ENCODE measurements at regions not wholly inside any gene's neighbourhood (a gene's known extent, or its start where the extent isn't known, plus 50 kb on each side); places are given as distances from the start of the nearest gene placed in this dataset.

GRCh38 chr11:128105950-128106349 is 481.4 kb downstream of the ETS1 start:
- H3K4me3 ChIP-seq (ENCODE audit: insufficient read depth, low read depth, low read length): no peak overlapping the region
- H3K36me3 ChIP-seq (ENCODE audit: insufficient read depth, low read length): no peaks in the 10 kb centered on the region
- no peak overlapping the region for H3K9ac ChIP-seq (ENCODE audit: low read length)
- no peaks in the 10 kb centered on the region for H3K27me3 ChIP-seq (ENCODE audit: insufficient read depth, low read length)
- peaks cover 7% of the 10 kb centered on the region for H3K9me3 Mint-ChIP-seq (ENCODE audit: unreplicated experiment)
- no peaks in the 10 kb centered on the region for H4K20me1 ChIP-seq (ENCODE audit: insufficient read depth, low read length)
- H3K27ac ChIP-seq (ENCODE audit: low read depth, low read length): no peak overlapping the region
- no peaks in the 10 kb centered on the region for H3K79me2 ChIP-seq (ENCODE audit: insufficient read depth, low read length)
- no peaks in the 10 kb centered on the region for H3K27me3 Mint-ChIP-seq (ENCODE audit: low read depth, unreplicated experiment)
- no peaks in the 10 kb centered on the region for H3K4me1 Mint-ChIP-seq (ENCODE audit: low read depth, unreplicated experiment)
- FAIRE-seq (peak; percentile 9), DNase-seq (ENCODE audit: low read depth) (no peak)
- TF ChIP-seq EZH2 (IDR thresholded peaks at IDR 0.05; ENCODE audit: insufficient read depth, low read length) (no peak), CTCF (IDR thresholded peaks at IDR 0.05; ENCODE audit: insufficient read depth, low read depth, low read length) (no peak)
- no peak overlapping the region for H3K27ac Mint-ChIP-seq (ENCODE audit: unreplicated experiment)
- H3K36me3 Mint-ChIP-seq (ENCODE audit: low read depth, unreplicated experiment): peaks cover 2% of the 10 kb centered on the region
- H2AFZ ChIP-seq (ENCODE audit: low read depth, low read length): no peak overlapping the region
- H3K9me3 ChIP-seq (ENCODE audit: insufficient read depth, low read depth, low read length): no peaks in the 10 kb centered on the region
- no peak overlapping the region for H3K4me3 Mint-ChIP-seq (ENCODE audit: unreplicated experiment)
- no peaks in the 10 kb centered on the region for H3K4me1 ChIP-seq (ENCODE audit: insufficient read depth, low read length)
- H3K4me2 ChIP-seq (ENCODE audit: low read length): no peak overlapping the region

- TF ChIP-seq CTCF (IDR thresholded peaks at IDR 0.05; ENCODE audit: insufficient read depth, low read depth, low read length) (no peak), EZH2 (IDR thresholded peaks at IDR 0.05; ENCODE audit: insufficient read depth, low read length) (no peak)
Measured at GRCh38 chr11:128105511-128105910, 481.8 kb downstream of the ETS1 start.

GRCh38 chr11:128103278-128103873 is 484.0 kb downstream of the ETS1 start:
- no peaks in the 10 kb centered on the region for H3K4me1 ChIP-seq (ENCODE audit: insufficient read depth, low read length)

More at GRCh38 chr11:128105511-128105910, 481.8 kb downstream of the ETS1 start:
- Mint-ChIP-seq H3K4me3 (ENCODE audit: unreplicated experiment) (no peak overlapping the region), H3K36me3 (ENCODE audit: low read depth, unreplicated experiment) (peaks cover 2% of the 10 kb centered on the region), H3K9me3 (ENCODE audit: unreplicated experiment) (peaks cover 5% of the 10 kb centered on the region), H3K27me3 (ENCODE audit: low read depth, unreplicated experiment) (no peaks in the 10 kb centered on the region), H3K4me1 (ENCODE audit: low read depth, unreplicated experiment) (no peaks in the 10 kb centered on the region), H3K27ac (ENCODE audit: unreplicated experiment) (no peak overlapping the region)
- H3K4me2 ChIP-seq (ENCODE audit: low read length): no peak overlapping the region
- no peaks in the 10 kb centered on the region for H3K9me3 ChIP-seq (ENCODE audit: insufficient read depth, low read depth, low read length)
- no peaks in the 10 kb centered on the region for H3K36me3 ChIP-seq (ENCODE audit: insufficient read depth, low read length)
- DNase-seq (ENCODE audit: low read depth) (no peak), FAIRE-seq (no peak)
- no peaks in the 10 kb centered on the region for H4K20me1 ChIP-seq (ENCODE audit: insufficient read depth, low read length)
- no peaks in the 10 kb centered on the region for H3K4me1 ChIP-seq (ENCODE audit: insufficient read depth, low read length)
- no peak overlapping the region for H2AFZ ChIP-seq (ENCODE audit: low read depth, low read length)
- H3K27me3 ChIP-seq (ENCODE audit: insufficient read depth, low read length): no peaks in the 10 kb centered on the region
- no peaks in the 10 kb centered on the region for H3K79me2 ChIP-seq (ENCODE audit: insufficient read depth, low read length)
- H3K4me3 ChIP-seq (ENCODE audit: insufficient read depth, low read depth, low read length): no peak overlapping the region
- H3K27ac ChIP-seq (ENCODE audit: low read depth, low read length): no peak overlapping the region
- H3K9ac ChIP-seq (ENCODE audit: low read length): no peak overlapping the region

More at GRCh38 chr11:128103278-128103873, 484.0 kb downstream of the ETS1 start:
- Histone ChIP-seq H3K36me3 (ENCODE audit: insufficient read depth, low read length) (no peaks in the 10 kb centered on the region), H3K9ac (ENCODE audit: low read length) (no peak overlapping the region), H3K4me3 (ENCODE audit: insufficient read depth, low read depth, low read length) (no peak overlapping the region), H4K20me1 (ENCODE audit: insufficient read depth, low read length) (no peaks in the 10 kb centered on the region), H3K9me3 (ENCODE audit: insufficient read depth, low read depth, low read length) (no peaks in the 10 kb centered on the region), H3K79me2 (ENCODE audit: insufficient read depth, low read length) (no peaks in the 10 kb centered on the region), H3K4me2 (ENCODE audit: low read length) (no peak overlapping the region), H3K27ac (ENCODE audit: low read depth, low read length) (no peak overlapping the region), H3K27me3 (ENCODE audit: insufficient read depth, low read length) (no peaks in the 10 kb centered on the region), H2AFZ (ENCODE audit: low read depth, low read length) (no peak overlapping the region)
- DNase-seq (ENCODE audit: low read depth) (no peak), FAIRE-seq (no peak)
- H3K9me3 Mint-ChIP-seq (ENCODE audit: unreplicated experiment): no peaks in the 10 kb centered on the region
- no peaks in the 10 kb centered on the region for H3K4me1 Mint-ChIP-seq (ENCODE audit: low read depth, unreplicated experiment)
- no peaks in the 10 kb centered on the region for H3K27me3 Mint-ChIP-seq (ENCODE audit: low read depth, unreplicated experiment)
- TF ChIP-seq EZH2 (IDR thresholded peaks at IDR 0.05; ENCODE audit: insufficient read depth, low read length) (no peak), CTCF (IDR thresholded peaks at IDR 0.05; ENCODE audit: insufficient read depth, low read depth, low read length) (no peak)
- no peak overlapping the region for H3K4me3 Mint-ChIP-seq (ENCODE audit: unreplicated experiment)
- no peaks in the 10 kb centered on the region for H3K36me3 Mint-ChIP-seq (ENCODE audit: low read depth, unreplicated experiment)
- H3K27ac Mint-ChIP-seq (ENCODE audit: unreplicated experiment): no peak overlapping the region

All from astrocyte (in vitro differentiated cells and primary cell).